Uterus (tissue), 3 donors: ENCODE measurements at regions not wholly inside any gene's neighbourhood (a gene's known extent, or its start where the extent isn't known, plus 50 kb on each side); places are given as distances from the start of the nearest gene placed in this dataset.
A peak's percentile ranks its signal among the peaks of the same experiment; 100 is the strongest.
"Not testable (repeated sequence)": the region's sequence is repeated elsewhere in the genome, so short reads cannot be mapped to it uniquely, and the experiment has no call there.

Experiments used
- DNase-seq, 2 donors: peaks; one replicate each; pipeline ENCODE4 v3.0.0-alpha.2; 2019 to 2020
- H3K27ac ChIP-seq, 2 donors: fragments of 200-600 bp; sonication (generic); 1 replicate in 1 of 2; 2 replicates in 1 of 2; pipeline ENCODE4 v1.5.1; 2016 to 2018
- H3K27me3 ChIP-seq, 2 donors: fragments of 200-600 bp; sonication (generic); one replicate each; pipeline ENCODE4 v1.5.1; 2018 to 2019; ENCODE audit warnings: control low read depth in 1 of 2
- H3K36me3 ChIP-seq, 2 donors: fragments of 200-600 bp; sonication (generic); one replicate each; pipeline ENCODE4 v1.5.1; 2019; ENCODE audit warnings: control low read depth in 1 of 2
- H3K4me1 ChIP-seq, 2 donors: fragments of 200-600 bp; sonication (generic); one replicate each; pipeline ENCODE4 v1.5.1; 2018 to 2019; ENCODE audit warnings: control low read depth in 1 of 2
- H3K4me3 ChIP-seq, 2 donors: fragments of 200-600 bp; sonication (generic); 1 replicate in 1 of 2; 2 replicates in 1 of 2; pipeline ENCODE4 v1.5.1; 2018 to 2019; ENCODE audit warnings: mild to moderate bottlenecking in 1 of 2
- H3K9me3 ChIP-seq, 2 donors: fragments of 200-600 bp; sonication (generic); one replicate each; pipeline ENCODE4 v1.5.1; 2019; ENCODE audit warnings: control low read depth in 1 of 2
- POLR2A ChIP-seq, 2 donors: fragments of 450-650 bp; IDR thresholded peaks; one replicate each; pipeline ENCODE4 v1.6.1; 2016; ENCODE audit warnings: antibody characterized with exemption in 2 of 2, mild to moderate bottlenecking in 1 of 2, moderate library complexity in 1 of 2
- intact Hi-C: fragments of 100-400 bp; cut with DNase I; formaldehyde crosslinking; loops from one replicate; pipeline ENCODE4 v1.15.1; 2023; ENCODE audit warnings: low total_unique reads
- donor health status: DM: yes; HTN: yes; CAD: no.

DNA sequence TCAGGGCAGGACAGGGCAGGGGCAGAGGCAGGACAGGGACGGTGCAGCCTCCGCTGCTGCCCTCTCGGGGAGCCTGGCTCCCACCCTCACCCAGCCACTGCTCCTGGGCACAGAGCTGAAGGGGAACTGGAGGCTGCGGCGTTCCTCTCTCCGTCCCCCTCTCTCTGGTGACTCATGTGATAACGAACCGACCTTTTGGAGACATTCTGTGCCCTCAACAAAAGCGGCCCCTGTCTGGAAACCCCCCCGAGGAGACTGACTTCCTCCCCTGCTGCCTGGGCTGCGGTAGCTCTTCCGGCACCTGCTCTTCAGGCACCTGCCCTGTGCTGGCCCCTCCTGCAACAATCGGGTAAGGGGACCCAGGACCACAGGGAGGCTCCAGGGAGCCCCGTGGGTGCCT lies 5419.6 kb upstream of the TPTE start:
- H3K36me3 ChIP-seq, H3K4me3 ChIP-seq, H3K27ac ChIP-seq, H3K27me3 ChIP-seq, H3K4me1 ChIP-seq, intact Hi-C loops, H3K9me3 ChIP-seq: not testable (repeated sequence)
- DNase-seq: peak; percentile 14 to 28
- peak in 1 of 2 donors; percentile 14 for TF ChIP-seq POLR2A (IDR thresholded peaks at IDR 0.05)

DNA sequence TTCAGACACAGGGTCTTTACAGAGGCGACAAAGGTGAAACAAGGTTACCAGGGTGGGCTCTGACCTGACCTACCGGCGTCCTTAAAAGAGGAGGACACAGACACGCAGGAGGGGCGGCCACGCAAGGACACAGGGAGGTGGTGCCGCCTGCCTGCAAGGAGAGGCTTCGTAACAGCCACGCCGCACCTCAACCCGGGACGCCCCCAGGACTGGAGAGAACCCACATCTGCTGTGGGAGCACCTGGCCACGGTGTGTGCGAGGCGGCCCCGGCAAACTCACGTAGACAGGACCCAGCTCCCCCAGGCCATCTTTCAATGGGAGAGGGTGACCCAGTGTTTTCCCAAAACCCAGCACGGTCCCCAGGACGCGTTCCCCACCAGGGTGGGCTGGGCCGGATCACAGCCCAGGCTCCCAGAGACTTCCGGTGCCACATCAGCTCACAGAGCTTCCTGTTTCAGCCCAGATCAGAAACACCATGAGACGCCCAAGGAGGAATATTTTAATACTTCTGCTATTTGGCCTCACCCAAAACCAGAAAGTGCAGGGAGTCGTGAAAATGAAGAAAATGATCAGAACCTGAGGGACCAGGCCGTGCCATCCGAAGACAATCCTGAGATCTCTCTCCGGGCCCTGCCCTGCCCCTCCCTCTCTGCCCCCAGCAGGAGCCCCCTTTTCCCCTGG lies 5417.4 kb upstream of the TPTE start:
- H3K4me1 ChIP-seq, H3K36me3 ChIP-seq, H3K27ac ChIP-seq, H3K4me3 ChIP-seq, intact Hi-C loops, H3K27me3 ChIP-seq, H3K9me3 ChIP-seq: not testable (repeated sequence)
- DNase-seq: peak in 1 of 2 donors; percentile 7

DNA sequence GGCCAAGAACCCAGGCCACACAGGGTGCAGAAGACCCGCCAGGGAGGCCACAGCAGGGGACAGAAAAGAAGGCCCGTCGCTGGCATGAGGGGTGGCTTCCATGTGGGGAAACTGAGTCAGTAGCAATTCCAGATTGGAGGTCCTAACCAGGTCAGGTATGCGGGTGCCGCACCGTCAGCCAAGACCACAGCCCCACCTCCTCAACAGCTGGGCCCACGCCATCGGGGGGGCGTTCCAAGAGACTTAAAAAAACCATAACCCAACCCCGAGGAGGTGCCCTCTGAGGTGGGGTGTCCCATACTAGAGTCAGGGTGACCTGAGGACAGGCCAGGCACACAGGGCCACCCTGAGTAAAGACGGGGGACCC lies 5416.8 kb upstream of the TPTE start:
- H3K27ac ChIP-seq, intact Hi-C loops: not testable (repeated sequence)
- DNase-seq: peak in 1 of 2 donors; percentile 6

DNA sequence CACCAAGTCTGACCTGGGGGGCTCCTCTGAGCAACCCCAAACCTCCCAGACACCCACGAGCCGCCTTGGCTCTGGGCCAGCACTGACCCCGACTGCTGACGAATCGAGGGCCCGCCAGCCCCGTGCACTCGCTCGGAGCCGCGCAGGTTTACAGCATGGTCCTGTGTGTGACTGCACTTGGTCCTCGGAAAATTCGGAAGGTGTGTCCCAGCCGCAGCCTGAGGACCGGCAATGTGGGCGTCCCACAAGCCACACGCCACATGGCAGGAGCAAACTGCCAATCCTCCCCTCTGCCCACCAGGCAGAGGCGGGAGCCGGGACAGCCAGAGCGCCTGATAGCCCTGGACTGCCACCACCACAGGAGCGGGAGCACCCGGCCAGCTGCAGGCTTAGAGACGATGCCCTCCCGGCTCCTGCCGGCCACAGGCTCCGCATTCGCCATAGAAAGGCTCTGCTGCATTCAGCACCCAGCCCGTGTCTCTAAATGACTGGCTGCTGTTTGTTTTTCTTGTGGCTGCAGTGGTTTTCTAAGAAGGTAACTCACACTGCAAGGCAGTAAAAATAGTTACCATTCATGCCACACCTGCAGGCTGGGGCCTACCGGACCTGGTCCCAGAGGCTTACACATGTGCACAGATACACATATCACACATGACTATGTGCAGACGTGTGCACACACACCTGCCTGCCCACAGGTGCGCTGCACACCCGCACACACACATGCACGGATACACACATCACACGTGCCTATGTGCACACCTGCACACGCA lies 5415.3 kb upstream of the TPTE start:
- H3K4me1 ChIP-seq, H3K27ac ChIP-seq, intact Hi-C loops, H3K27me3 ChIP-seq, H3K4me3 ChIP-seq, H3K9me3 ChIP-seq, H3K36me3 ChIP-seq: not testable (repeated sequence)
- peak in 1 of 2 donors; percentile 7 for DNase-seq

More for the DNA sequence above, 5416.8 kb upstream of the TPTE start:
- H3K9me3 ChIP-seq, H3K4me3 ChIP-seq, H3K4me1 ChIP-seq, H3K27me3 ChIP-seq, H3K36me3 ChIP-seq: not testable (repeated sequence)

DNA sequence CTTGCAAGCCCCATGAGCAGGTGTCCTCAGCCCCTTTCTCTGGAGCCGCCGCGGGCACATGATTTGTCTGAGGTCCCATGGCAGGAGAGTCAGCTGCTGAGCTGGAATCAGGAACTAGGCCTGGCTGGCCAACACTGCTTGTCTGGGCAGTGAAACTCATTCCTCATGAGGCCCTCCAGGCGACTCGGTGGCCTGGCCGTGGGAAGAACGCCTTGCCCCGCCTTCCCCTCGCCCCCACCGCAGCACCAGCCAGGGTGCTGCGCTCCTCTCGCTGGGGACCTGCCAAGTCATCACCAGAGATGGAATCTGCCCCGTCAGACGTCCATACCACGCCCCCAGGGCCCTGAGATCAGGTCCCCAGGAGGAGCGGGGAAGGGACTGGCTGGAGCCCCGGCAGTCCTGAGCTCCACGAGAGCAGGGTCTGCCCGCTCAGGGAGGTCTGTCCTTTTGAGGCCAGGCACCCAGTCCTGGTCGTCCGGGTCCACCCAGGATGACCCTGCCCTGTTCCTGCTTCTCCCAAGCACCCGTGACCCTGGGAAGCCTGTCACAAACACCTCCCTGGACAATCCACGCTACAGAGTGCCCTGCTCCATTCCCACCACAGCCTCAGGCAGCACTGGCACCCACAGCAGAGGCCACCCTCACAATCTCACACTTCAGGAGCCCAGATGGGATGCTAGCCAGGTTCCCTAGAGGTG lies 5414.5 kb upstream of the TPTE start:
- intact Hi-C loops, H3K4me3 ChIP-seq, H3K4me1 ChIP-seq, H3K36me3 ChIP-seq, H3K27ac ChIP-seq, H3K27me3 ChIP-seq, H3K9me3 ChIP-seq: not testable (repeated sequence)
- peak; percentile 3 to 13 for DNase-seq

DNA sequence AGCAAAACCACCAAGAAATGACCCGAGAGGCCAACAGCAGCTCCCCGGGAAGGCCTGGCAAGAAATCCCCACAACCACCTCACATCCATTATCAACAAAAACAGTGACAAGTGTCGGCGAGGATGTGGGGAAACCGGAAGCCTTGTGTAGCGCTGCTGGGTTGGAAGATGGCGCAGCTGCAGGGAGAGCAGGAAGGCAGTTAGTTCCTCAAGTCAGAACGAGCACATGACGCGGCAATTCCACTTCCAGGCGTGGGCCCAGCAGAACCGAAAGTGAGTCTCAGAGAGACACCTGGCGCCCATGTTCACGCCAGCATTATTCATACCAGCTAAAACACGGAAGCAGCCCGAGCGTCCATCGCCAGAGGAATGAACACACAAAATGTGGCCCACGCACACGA lies 5413.7 kb upstream of the TPTE start:
- H3K9me3 ChIP-seq, H3K4me3 ChIP-seq, H3K27ac ChIP-seq, intact Hi-C loops, H3K27me3 ChIP-seq, H3K36me3 ChIP-seq, DNase-seq, H3K4me1 ChIP-seq: not testable (repeated sequence)

DNA sequence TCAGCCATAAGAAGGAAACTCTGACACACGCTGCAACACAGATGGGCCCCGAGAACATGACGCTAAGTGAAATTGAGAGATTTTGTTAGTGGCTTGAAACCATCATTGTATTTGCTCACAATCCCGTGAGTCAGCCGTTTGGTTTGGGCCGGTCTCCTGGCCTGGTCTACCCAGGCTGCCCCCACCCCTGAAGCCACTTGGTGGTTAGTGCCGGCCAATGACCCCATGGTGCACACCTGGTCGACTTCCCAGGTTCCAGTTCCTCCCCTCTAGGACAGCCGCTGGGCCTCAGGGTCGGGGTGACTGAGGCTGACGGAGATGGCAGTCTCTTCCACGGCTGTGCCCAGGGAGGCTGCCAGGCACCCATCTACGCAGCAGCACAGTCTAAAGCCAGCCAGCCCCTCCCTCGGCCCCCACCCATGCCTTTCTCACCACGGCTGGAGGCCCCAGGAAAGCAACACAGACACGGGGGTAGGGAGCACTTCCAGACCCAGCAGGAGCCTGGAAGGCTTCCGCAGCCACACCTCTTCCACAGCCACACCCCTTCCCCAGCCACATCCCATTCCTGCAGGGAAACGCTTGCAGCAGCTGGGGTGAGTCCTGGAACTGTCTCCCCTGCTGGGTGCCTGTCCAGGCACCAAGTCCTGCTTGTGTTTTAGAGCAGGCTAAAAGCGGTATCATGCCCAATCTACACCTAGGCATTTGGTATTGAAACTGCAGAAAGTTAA lies 5413.2 kb upstream of the TPTE start:
- H3K36me3 ChIP-seq, H3K9me3 ChIP-seq, H3K4me1 ChIP-seq, intact Hi-C loops, H3K27ac ChIP-seq, H3K27me3 ChIP-seq, H3K4me3 ChIP-seq: not testable (repeated sequence)
- peak in 1 of 2 donors; percentile 17 for DNase-seq

DNA sequence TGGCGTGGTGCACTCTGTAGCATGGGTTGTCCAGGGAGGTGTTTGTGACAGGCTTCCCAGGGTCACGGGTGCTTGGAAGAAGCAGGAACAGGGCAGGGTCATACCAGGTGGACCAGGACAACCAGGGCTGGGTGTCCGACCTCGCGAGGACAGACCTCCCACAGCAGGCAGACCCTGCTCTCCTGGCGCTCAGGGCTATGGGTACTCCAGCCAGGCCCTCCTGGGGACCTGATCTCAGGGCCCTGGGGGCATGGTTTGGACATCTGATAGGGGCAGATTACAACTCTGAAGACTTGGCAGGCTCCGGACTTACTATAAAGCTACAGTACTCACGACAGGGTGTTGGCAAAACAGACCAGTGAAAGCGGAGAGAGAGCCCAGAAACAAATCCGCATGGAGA lies 5410.2 kb upstream of the TPTE start:
- H3K27me3 ChIP-seq, H3K4me3 ChIP-seq, H3K36me3 ChIP-seq, H3K9me3 ChIP-seq, H3K27ac ChIP-seq, H3K4me1 ChIP-seq, intact Hi-C loops: not testable (repeated sequence)
- peak in 1 of 2 donors; percentile 9 for DNase-seq

DNA sequence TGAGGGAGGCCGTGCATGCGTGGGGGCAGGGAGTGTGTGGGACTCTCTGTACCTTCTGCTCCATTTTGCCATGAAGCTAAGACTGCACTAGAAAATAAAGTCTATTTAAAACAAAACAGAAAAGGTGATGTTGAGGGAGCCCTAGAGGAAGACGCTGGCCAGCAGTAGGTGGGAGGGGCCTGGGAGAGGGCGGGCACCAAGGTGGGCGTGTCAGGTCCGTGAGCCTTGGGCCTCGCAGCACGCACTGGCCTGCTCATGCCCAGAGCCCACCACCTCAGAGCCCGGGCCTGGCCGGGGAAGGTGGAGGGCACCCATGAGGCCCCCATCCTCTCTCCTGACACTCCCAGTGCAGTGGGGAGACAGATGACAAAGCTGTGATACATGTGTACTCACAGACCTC lies 5408.3 kb upstream of the TPTE start:
- H3K27ac ChIP-seq, H3K9me3 ChIP-seq, H3K4me3 ChIP-seq, H3K36me3 ChIP-seq, intact Hi-C loops, H3K27me3 ChIP-seq, H3K4me1 ChIP-seq, DNase-seq: not testable (repeated sequence)

DNA sequence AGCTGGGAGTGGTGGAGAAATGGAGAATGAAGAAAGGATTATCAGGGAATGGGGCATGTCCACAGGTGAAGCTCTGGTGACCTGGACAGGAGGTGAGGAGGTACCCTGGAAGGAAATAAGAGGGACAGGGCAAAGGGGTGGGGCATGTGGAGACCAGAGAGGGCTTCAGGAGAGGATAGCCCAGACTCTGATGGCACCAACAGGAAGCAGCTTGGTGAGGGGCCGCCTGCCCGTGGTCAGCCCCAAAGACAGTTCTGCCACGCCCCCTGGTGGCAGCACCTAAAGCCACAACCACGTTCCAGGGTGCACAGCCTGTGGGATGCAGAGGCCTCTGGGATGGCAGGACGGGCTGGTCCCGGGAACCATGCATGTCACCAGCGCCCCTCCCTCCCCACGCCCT lies 5406.9 kb upstream of the TPTE start:
- H3K27ac ChIP-seq, H3K4me1 ChIP-seq, H3K4me3 ChIP-seq, H3K27me3 ChIP-seq, intact Hi-C loops, H3K36me3 ChIP-seq, H3K9me3 ChIP-seq: not testable (repeated sequence)
- DNase-seq: peak in 1 of 2 donors; percentile 9

DNA sequence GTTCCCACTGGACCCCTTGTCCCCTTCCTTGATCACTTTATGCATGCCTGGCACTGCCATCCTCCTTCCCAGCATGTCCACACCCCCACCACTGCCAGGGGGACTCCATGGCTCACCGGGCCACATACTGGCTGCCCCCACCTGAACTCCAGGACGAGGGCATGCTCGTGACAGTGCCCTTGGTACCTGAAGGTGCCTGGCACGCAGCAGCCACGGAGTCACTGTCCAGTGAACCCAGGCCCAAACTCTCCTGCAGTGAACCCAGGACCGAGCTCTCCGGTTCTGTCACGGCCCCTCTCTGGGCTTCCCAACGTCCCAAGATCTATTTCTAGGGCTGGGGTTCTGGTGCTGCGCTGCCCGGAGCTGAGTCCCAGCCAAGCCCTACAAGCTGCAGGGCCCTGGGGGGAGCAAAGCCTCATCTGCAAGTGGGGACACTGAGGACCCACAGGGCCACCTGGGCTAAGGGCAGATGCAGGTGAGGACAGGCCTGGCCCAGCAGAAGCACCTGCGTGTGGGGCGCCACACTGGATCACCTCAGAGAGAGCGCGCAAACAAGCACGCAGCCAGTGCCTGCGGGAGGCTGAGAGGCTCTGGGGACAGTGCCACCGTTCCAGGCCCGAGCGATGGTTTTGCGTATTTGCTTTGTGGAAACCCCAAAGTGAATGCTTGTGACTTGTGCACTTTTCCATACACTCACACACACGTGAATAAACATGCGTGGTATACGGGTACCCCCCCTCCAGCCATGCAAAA lies 5406.3 kb upstream of the TPTE start:
- H3K4me3 ChIP-seq, H3K4me1 ChIP-seq, intact Hi-C loops, H3K36me3 ChIP-seq, H3K9me3 ChIP-seq, H3K27me3 ChIP-seq, H3K27ac ChIP-seq: not testable (repeated sequence)
- peak in 1 of 2 donors; percentile 11 for DNase-seq

DNA sequence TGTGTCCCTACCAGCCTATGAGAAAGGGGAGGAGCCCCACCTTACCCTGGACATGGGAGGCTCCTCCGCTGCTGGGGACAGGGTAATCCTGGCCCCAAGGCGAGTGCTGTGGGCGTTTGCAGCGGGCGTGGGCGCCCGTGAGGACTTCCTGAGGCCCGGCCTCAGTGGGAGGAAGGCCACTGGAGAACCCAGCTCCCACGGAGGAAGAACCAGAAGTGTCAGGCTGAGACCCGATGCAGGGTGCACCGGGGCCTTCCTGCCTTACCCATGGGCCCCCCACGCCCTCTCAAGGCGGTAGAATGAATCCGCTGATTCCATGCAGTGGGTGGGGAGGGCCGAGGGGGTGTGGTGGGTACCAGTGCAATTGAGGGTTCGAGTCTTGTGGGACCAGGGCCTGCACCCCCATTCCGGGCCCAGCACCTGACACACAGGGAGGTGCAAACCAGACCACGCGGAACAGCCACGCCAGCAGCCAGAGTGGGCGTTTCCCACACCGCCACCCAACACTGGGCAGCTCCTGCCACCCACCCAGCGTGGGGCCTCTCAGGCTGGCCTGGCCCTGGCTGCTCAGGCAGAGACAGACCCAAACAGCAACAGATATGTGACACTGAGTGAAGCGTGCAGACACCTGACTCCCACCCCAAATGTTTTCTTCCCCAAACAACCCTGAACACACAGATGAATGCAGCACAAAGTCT lies 5405.6 kb upstream of the TPTE start:
- H3K27ac ChIP-seq, H3K27me3 ChIP-seq, H3K9me3 ChIP-seq, H3K4me3 ChIP-seq, H3K36me3 ChIP-seq, H3K4me1 ChIP-seq, intact Hi-C loops: not testable (repeated sequence)
- peak in 1 of 2 donors; percentile 8 for DNase-seq
